Hepatocyte (in vitro differentiated cells): ENCODE measurements at regions not wholly inside any gene's neighbourhood (a gene's known extent, or its start where the extent isn't known, plus 50 kb on each side); places are given as distances from the start of the nearest gene placed in this dataset.

Experiments
- EZH2 ChIP-seq: fragments of 200-600 bp; sonication (generic); IDR thresholded peaks from 2 replicates; pipeline ENCODE4 v1.6.1; 2016; ENCODE audit warnings: antibody characterized with exemption, mild to moderate bottlenecking, borderline replicate concordance
- EZH2phosphoT487 ChIP-seq: fragments of 200-600 bp; sonication (generic); IDR thresholded peaks from one replicate; pipeline ENCODE4 v1.6.1; 2018; ENCODE audit warnings: antibody characterized with exemption, mild to moderate bottlenecking, low read depth, moderate library complexity; ENCODE audit not compliant: unreplicated experiment, severe bottlenecking
- TF ChIP-seq, protein P1 (sequence below): fragments of 200-600 bp; sonication (generic); IDR thresholded peaks from 2 replicates; pipeline ENCODE4 v1.5.1; 2016; ENCODE audit warnings: antibody characterized with exemption, mild to moderate bottlenecking; ENCODE audit not compliant: poor library complexity

DNA sequence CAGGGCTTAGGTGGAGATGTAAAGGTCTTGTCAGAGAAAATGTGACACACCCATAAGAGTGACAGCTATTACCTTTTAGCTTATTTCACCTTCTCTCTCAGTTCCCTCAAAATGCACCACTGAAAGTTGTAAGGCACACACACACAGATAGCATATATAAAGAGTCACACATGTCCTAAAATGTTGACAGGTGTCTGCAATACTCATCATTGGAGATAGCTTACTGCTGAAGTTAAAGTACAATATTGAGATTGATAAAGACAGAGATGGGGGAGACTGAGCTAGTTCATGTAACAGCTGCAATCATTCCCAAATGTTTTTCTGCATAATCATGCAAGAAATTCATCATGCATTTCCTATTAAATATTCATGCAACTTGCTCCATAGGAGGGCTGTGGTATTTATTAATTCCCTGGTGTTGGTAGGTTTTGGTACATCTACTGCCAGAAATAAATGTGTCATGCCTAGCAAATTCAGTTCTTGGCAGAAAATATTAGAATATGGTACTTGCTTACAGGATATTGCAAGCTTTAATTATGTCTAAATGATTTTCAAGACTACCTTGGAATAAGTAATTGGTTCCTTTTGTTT, 118.8 kb upstream of the RBMS1 start:
- TF ChIP-seq EZH2 (no peak), EZH2phosphoT487 (no peak)
- TF ChIP-seq, protein P1, sequence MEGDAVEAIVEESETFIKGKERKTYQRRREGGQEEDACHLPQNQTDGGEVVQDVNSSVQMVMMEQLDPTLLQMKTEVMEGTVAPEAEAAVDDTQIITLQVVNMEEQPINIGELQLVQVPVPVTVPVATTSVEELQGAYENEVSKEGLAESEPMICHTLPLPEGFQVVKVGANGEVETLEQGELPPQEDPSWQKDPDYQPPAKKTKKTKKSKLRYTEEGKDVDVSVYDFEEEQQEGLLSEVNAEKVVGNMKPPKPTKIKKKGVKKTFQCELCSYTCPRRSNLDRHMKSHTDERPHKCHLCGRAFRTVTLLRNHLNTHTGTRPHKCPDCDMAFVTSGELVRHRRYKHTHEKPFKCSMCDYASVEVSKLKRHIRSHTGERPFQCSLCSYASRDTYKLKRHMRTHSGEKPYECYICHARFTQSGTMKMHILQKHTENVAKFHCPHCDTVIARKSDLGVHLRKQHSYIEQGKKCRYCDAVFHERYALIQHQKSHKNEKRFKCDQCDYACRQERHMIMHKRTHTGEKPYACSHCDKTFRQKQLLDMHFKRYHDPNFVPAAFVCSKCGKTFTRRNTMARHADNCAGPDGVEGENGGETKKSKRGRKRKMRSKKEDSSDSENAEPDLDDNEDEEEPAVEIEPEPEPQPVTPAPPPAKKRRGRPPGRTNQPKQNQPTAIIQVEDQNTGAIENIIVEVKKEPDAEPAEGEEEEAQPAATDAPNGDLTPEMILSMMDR, result no peak
